ENCODE measurements at regions not wholly inside any gene's neighbourhood (a gene's known extent, or its start where the extent isn't known, plus 50 kb on each side); places are given as distances from the start of the nearest gene placed in this dataset.

DNA sequence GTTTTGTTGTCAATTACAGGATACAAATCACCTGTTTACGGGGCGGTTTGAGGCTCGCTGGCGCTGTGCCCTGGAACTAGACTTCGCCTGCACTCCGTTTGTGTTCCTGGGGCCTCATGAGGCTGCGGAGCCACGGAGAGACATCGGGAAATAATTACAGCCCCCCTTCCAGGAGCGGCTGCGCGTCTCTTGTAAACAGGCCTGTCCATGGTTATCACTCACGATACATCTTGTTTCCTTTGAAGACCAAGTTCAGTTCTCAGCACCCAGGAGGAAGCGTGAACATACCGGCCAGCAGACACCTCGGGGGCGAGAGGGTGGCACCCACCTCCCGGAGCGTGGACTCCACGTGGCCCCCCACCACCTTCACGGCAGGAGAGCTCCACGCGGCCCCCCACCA is 297.1 kb upstream of the IRX4 start:
- no peak for DNase-seq
- in situ Hi-C loops (cut with HindIII; ENCODE audit: low pct_ligation_motif_present, low sequenced_read_pairs) = no loop called here
- Histone ChIP-seq H3K4me3 (ENCODE audit: low read depth, low read length) (no peak overlapping the region), H3K36me3 (replicated peaks) (no peaks in the 10 kb centered on the region), H3K27me3 (replicated peaks) (no peaks in the 10 kb centered on the region), H3K27ac (no peak overlapping the region)
- TF ChIP-seq, protein P1, sequence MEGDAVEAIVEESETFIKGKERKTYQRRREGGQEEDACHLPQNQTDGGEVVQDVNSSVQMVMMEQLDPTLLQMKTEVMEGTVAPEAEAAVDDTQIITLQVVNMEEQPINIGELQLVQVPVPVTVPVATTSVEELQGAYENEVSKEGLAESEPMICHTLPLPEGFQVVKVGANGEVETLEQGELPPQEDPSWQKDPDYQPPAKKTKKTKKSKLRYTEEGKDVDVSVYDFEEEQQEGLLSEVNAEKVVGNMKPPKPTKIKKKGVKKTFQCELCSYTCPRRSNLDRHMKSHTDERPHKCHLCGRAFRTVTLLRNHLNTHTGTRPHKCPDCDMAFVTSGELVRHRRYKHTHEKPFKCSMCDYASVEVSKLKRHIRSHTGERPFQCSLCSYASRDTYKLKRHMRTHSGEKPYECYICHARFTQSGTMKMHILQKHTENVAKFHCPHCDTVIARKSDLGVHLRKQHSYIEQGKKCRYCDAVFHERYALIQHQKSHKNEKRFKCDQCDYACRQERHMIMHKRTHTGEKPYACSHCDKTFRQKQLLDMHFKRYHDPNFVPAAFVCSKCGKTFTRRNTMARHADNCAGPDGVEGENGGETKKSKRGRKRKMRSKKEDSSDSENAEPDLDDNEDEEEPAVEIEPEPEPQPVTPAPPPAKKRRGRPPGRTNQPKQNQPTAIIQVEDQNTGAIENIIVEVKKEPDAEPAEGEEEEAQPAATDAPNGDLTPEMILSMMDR (IDR thresholded peaks at IDR 0.05; ENCODE audit: low read depth, low read length, missing control alignments) = no peak

DNA sequence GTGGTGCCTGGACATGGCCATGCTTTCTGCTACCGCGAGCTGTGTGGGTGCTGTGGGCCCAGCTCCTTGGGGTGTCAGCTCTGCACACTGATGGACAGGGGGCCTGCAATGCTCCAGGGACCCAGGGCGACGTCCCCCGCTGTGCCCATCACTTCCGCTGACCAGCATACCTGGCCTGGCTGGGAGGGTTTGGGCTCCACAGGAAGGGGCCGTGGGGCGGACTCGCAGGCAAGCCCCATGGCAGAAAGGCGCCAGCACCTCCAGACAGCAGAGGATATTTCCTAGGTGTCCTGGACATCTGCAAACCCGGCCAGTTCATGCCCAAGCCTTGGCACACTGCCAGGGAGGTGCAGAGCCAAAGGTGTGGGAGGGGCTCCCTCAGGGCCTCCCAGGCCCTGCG is 295.8 kb upstream of the IRX4 start:
- H3K27ac ChIP-seq = no peak overlapping the region
- TF ChIP-seq, protein P1 (IDR thresholded peaks at IDR 0.05; ENCODE audit: low read depth, low read length, missing control alignments) = no peak
- H3K4me3 ChIP-seq (ENCODE audit: low read depth, low read length) = no peak overlapping the region
- no peak for DNase-seq
- H3K36me3 ChIP-seq (replicated peaks) = no peaks in the 10 kb centered on the region
- H3K27me3 ChIP-seq (replicated peaks) = no peaks in the 10 kb centered on the region
- in situ Hi-C loops (cut with HindIII; ENCODE audit: low pct_ligation_motif_present, low sequenced_read_pairs) = no loop called here

DNA sequence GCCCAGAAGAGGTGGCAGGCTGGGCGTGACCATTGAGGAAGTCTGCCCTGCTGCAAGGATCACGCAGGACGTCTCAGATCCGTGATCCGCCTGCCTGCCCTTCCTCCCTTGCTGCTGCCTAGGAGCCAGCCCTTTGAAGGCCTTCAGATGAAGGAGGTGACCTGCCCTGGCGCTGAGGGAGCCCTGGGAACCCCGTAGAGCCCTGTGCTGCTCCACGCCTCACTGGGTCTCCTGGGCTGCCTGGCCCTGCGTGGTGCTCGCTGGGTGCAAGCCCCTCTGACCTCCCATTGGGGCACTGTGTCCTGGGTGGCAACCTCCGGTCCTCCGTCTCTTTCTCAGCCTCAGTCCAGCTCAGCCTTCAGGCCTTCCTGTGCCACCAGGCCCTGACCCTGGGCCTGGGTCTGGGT is 295.3 kb upstream of the IRX4 start:
- no peak for DNase-seq
- TF ChIP-seq, protein P1 (IDR thresholded peaks at IDR 0.05; ENCODE audit: low read depth, low read length, missing control alignments) = no peak
- Histone ChIP-seq H3K27ac (no peak overlapping the region), H3K4me3 (ENCODE audit: low read depth, low read length) (no peak overlapping the region), H3K27me3 (replicated peaks) (no peaks in the 10 kb centered on the region), H3K36me3 (replicated peaks) (no peaks in the 10 kb centered on the region)
- in situ Hi-C loops (cut with HindIII; ENCODE audit: low pct_ligation_motif_present, low sequenced_read_pairs) = no loop called here

DNA sequence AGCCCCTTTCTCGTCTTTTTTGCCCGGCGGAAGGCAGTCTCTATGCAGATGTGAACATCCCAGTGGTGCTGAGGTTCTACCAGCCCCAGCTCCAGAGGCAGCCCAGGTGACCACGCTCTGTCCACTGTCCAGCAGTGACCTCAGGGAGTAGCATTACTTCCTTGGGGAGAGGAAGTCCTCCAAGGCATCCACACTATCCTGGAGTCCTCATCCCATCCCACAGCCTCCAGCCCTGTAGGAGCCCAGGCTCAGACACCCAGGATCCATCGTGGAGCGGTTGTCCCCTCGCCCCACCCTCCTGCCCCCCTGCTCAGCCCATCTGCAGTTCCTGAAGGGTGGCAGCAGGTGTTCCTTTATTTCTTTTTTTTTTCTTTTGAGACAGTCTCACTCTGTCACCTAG is 294.5 kb upstream of the IRX4 start:
- in situ Hi-C loops (cut with HindIII; ENCODE audit: low pct_ligation_motif_present, low sequenced_read_pairs) = no loop called here
- H3K27me3 ChIP-seq (replicated peaks) = no peaks in the 10 kb centered on the region

DNA sequence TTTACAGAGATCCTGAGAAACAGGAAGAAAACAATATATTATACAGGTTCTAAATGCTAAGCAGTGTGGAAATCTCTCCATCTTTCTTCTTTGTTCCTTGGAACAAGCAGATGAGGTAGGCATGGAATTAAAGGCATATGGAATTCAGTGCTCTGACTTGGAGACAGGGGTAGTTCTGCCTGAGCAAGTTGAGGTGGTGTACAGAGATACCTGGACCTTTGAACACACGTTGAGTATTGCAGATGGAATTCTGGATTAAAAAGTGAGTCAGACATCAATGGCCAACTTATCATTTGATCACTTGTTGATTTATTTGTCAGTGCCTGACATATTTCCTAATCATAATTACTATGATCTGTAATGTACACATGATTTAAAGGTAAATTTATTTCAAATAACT is 293.9 kb upstream of the IRX4 start:
- no peaks in the 10 kb centered on the region for H3K27me3 ChIP-seq (replicated peaks)
- no peaks in the 10 kb centered on the region for H3K36me3 ChIP-seq (replicated peaks)
- TF ChIP-seq, protein P1 (IDR thresholded peaks at IDR 0.05; ENCODE audit: low read depth, low read length, missing control alignments) = no peak
- no peak overlapping the region for H3K27ac ChIP-seq
- DNase-seq = no peak
- in situ Hi-C loops (cut with HindIII; ENCODE audit: low pct_ligation_motif_present, low sequenced_read_pairs) = no loop called here
- H3K4me3 ChIP-seq (ENCODE audit: low read depth, low read length) = no peak overlapping the region

More for the DNA sequence above, 294.5 kb upstream of the IRX4 start:
- TF ChIP-seq, protein P1 (IDR thresholded peaks at IDR 0.05; ENCODE audit: low read depth, low read length, missing control alignments) = no peak
- Histone ChIP-seq H3K27ac (no peak overlapping the region), H3K4me3 (ENCODE audit: low read depth, low read length) (no peak overlapping the region), H3K36me3 (replicated peaks) (no peaks in the 10 kb centered on the region)
- DNase-seq = no peak

DNA sequence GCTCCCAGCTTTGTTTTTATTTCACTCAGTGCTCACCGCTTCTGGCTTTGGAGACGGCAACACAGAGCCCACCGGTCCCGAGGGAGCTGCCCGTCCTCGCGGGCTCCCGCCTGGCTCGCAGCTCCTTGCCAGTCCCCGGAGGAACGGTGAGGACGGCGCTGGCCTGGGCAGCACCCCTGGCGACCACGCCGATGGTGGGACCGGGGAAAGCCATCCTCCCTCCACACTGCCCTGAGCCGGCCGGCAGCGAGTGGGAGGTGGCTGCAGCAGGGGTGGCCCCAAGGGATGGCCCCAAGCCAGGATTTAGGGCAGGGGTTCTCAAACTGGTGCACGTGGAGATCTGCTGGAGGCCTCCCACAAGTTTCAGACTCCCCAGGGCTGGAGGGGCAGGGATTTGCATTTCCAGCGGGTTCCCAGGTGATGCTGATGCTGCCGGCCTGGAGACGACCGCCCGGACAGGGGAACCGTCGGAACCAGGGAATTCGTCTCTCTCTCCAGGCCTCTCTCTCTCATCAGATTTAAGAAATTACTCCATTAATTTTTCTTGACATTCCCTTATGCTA is 293.2 kb upstream of the IRX4 start:
- H3K36me3 ChIP-seq (replicated peaks) = no peaks in the 10 kb centered on the region
- H3K27me3 ChIP-seq (replicated peaks) = no peaks in the 10 kb centered on the region
- TF ChIP-seq, protein P1 (IDR thresholded peaks at IDR 0.05; ENCODE audit: low read depth, low read length, missing control alignments) = no peak
- H3K27ac ChIP-seq = no peak overlapping the region
- H3K4me3 ChIP-seq (ENCODE audit: low read depth, low read length) = no peak overlapping the region
- no peak for DNase-seq
- in situ Hi-C loops (cut with HindIII; ENCODE audit: low pct_ligation_motif_present, low sequenced_read_pairs) = no loop called here

All from brain microvascular endothelial cell (primary cell).